Mucosa of rectum (tissue), 2 donors: ENCODE measurements at regions not wholly inside any gene's neighbourhood (a gene's known extent, or its start where the extent isn't known, plus 50 kb on each side); places are given as distances from the start of the nearest gene placed in this dataset.

ENCODE experiments used
- H3K27ac ChIP-seq, 2 donors: one replicate each; pipeline ENCODE4 v1.7.0; 2013; ENCODE audit warnings: inconsistent platforms in 2 of 2, low read depth in 2 of 2, low read length in 2 of 2
- H3K27me3 ChIP-seq, 2 donors: one replicate each; pipeline ENCODE4 v1.7.0; 2013; ENCODE audit warnings: low read length in 2 of 2; ENCODE audit not compliant: control insufficient read depth in 2 of 2, insufficient read depth in 2 of 2
- H3K36me3 ChIP-seq, 2 donors: one replicate each; pipeline ENCODE4 v1.7.0; 2013; ENCODE audit warnings: low read length in 2 of 2; ENCODE audit not compliant: control insufficient read depth in 2 of 2, insufficient read depth in 2 of 2
- H3K4me1 ChIP-seq, 2 donors: one replicate each; pipeline ENCODE4 v1.7.0; 2013; ENCODE audit warnings: low read length in 2 of 2, mild to moderate bottlenecking in 1 of 2; ENCODE audit not compliant: control insufficient read depth in 2 of 2, insufficient read depth in 2 of 2
- H3K4me3 ChIP-seq, 2 donors: one replicate each; pipeline ENCODE4 v1.7.0; 2013; ENCODE audit warnings: low read length in 2 of 2
- H3K9ac ChIP-seq, 2 donors: one replicate each; pipeline ENCODE4 v1.7.0; 2013; ENCODE audit warnings: low read length in 2 of 2, low read depth in 1 of 2, mild to moderate bottlenecking in 1 of 2
- H3K9me3 ChIP-seq, 2 donors: one replicate each; pipeline ENCODE4 v1.7.0; 2013; ENCODE audit warnings: low read length in 2 of 2; ENCODE audit not compliant: control insufficient read depth in 2 of 2
- donor health status: healthy.
- donor health status: Normal muscosa, but diverticular disease.

GRCh38 chr4:154065368-154065767, 276.5 kb upstream of the SFRP2 start:
- Histone ChIP-seq H3K9ac (no peak overlapping the region), H3K4me1 (no peaks in the 10 kb centered on the region), H3K27ac (no peak overlapping the region), H3K9me3 (no peaks in the 10 kb centered on the region), H3K36me3 (no peaks in the 10 kb centered on the region), H3K4me3 (no peak overlapping the region), H3K27me3 (no peaks in the 10 kb centered on the region)

GRCh38 chr4:154064244-154064643, 275.4 kb upstream of the SFRP2 start:
- Histone ChIP-seq H3K9me3 (no peaks in the 10 kb centered on the region), H3K27ac (no peak overlapping the region), H3K9ac (no peak overlapping the region), H3K4me1 (no peaks in the 10 kb centered on the region), H3K4me3 (no peak overlapping the region), H3K36me3 (no peaks in the 10 kb centered on the region), H3K27me3 (no peaks in the 10 kb centered on the region)

GRCh38 chr4:154049457-154050181, 260.7 kb upstream of the SFRP2 start:
- H3K27me3 ChIP-seq, result no peaks in the 10 kb centered on the region
- H3K27ac ChIP-seq, result no peak overlapping the region

GRCh38 chr4:154047733-154048132, 258.9 kb upstream of the SFRP2 start:
- no peak overlapping the region for H3K4me3 ChIP-seq
- no peak overlapping the region for H3K27ac ChIP-seq
- H3K27me3 ChIP-seq, result no peaks in the 10 kb centered on the region
- no peaks in the 10 kb centered on the region for H3K36me3 ChIP-seq
- H3K4me1 ChIP-seq, result no peaks in the 10 kb centered on the region
- H3K9me3 ChIP-seq, result no peaks in the 10 kb centered on the region
- no peak overlapping the region for H3K9ac ChIP-seq

More at GRCh38 chr4:154049457-154050181, 260.7 kb upstream of the SFRP2 start:
- Histone ChIP-seq H3K4me3 (no peak overlapping the region), H3K9ac (no peak overlapping the region), H3K9me3 (no peaks in the 10 kb centered on the region), H3K36me3 (no peaks in the 10 kb centered on the region), H3K4me1 (no peaks in the 10 kb centered on the region)

GRCh38 chr4:154044742-154045485, 256.0 kb upstream of the SFRP2 start:
- no peak overlapping the region for H3K27ac ChIP-seq
- no peaks in the 10 kb centered on the region for H3K27me3 ChIP-seq
- no peak overlapping the region for H3K4me3 ChIP-seq
- no peak overlapping the region for H3K9ac ChIP-seq
- no peaks in the 10 kb centered on the region for H3K36me3 ChIP-seq
- H3K4me1 ChIP-seq, result no peaks in the 10 kb centered on the region
- H3K9me3 ChIP-seq, result no peaks in the 10 kb centered on the region

- Histone ChIP-seq H3K36me3 (no peaks in the 10 kb centered on the region), H3K4me1 (no peaks in the 10 kb centered on the region), H3K27me3 (no peaks in the 10 kb centered on the region), H3K9me3 (no peaks in the 10 kb centered on the region), H3K27ac (no peak overlapping the region), H3K4me3 (no peak overlapping the region), H3K9ac (no peak overlapping the region)
Measured at GRCh38 chr4:154044108-154044531, 255.2 kb upstream of the SFRP2 start.

GRCh38 chr4:154041640-154042039, 252.8 kb upstream of the SFRP2 start:
- no peaks in the 10 kb centered on the region for H3K36me3 ChIP-seq
- no peaks in the 10 kb centered on the region for H3K9me3 ChIP-seq
- H3K9ac ChIP-seq, result no peak overlapping the region
- H3K27me3 ChIP-seq, result no peaks in the 10 kb centered on the region
- no peak overlapping the region for H3K27ac ChIP-seq
- H3K4me3 ChIP-seq, result no peak overlapping the region
- H3K4me1 ChIP-seq, result no peaks in the 10 kb centered on the region

- Histone ChIP-seq H3K27ac (no peak overlapping the region), H3K9me3 (no peaks in the 10 kb centered on the region), H3K4me3 (no peak overlapping the region), H3K4me1 (no peaks in the 10 kb centered on the region), H3K9ac (no peak overlapping the region), H3K27me3 (no peaks in the 10 kb centered on the region), H3K36me3 (no peaks in the 10 kb centered on the region)
Measured at GRCh38 chr4:154039435-154040343, 250.8 kb upstream of the SFRP2 start.

GRCh38 chr4:154036856-154037255, 248.0 kb upstream of the SFRP2 start:
- Histone ChIP-seq H3K9ac (no peak overlapping the region), H3K27ac (no peak overlapping the region), H3K4me3 (no peak overlapping the region), H3K9me3 (no peaks in the 10 kb centered on the region), H3K27me3 (no peaks in the 10 kb centered on the region), H3K36me3 (no peaks in the 10 kb centered on the region), H3K4me1 (no peaks in the 10 kb centered on the region)

GRCh38 chr4:154035341-154035740, 246.5 kb upstream of the SFRP2 start:
- Histone ChIP-seq H3K9ac (no peak overlapping the region), H3K4me1 (no peaks in the 10 kb centered on the region), H3K27me3 (no peaks in the 10 kb centered on the region), H3K27ac (no peak overlapping the region), H3K36me3 (no peaks in the 10 kb centered on the region), H3K4me3 (no peak overlapping the region), H3K9me3 (no peaks in the 10 kb centered on the region)
